ENCODE measurements at regions not wholly inside any gene's neighbourhood (a gene's known extent, or its start where the extent isn't known, plus 50 kb on each side); places are given as distances from the start of the nearest gene placed in this dataset.
"Not testable (repeated sequence)": the region's sequence is repeated elsewhere in the genome, so short reads cannot be mapped to it uniquely, and the experiment has no call there.

DNA sequence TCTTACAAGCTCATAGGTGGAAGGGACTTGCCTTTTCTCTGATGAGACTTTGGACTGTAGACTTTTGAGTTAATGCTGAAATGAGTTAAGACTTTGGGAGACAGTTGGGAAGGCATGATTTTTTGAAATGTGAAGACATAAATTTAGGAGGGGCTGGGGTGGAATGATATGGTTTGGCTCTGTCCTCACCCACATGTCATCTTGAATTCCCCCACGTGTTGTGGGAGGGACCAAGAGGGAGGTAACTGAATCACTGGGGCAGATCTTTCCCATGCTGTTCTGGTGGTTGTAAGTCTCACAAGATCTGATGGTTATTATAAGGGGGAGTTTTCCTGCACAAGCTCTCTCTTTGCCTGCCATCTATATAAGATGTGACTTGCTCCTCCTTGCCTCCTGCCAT, 777.9 kb downstream of the CENPC start:
- TF ChIP-seq, protein P1, sequence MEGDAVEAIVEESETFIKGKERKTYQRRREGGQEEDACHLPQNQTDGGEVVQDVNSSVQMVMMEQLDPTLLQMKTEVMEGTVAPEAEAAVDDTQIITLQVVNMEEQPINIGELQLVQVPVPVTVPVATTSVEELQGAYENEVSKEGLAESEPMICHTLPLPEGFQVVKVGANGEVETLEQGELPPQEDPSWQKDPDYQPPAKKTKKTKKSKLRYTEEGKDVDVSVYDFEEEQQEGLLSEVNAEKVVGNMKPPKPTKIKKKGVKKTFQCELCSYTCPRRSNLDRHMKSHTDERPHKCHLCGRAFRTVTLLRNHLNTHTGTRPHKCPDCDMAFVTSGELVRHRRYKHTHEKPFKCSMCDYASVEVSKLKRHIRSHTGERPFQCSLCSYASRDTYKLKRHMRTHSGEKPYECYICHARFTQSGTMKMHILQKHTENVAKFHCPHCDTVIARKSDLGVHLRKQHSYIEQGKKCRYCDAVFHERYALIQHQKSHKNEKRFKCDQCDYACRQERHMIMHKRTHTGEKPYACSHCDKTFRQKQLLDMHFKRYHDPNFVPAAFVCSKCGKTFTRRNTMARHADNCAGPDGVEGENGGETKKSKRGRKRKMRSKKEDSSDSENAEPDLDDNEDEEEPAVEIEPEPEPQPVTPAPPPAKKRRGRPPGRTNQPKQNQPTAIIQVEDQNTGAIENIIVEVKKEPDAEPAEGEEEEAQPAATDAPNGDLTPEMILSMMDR (conservative IDR thresholded peaks at IDR 0.05; ENCODE audit: low read depth, low read length) = no peak
- no peak for DNase-seq (ENCODE audit: low read depth)
- no peak overlapping the region for H3K4me3 ChIP-seq (ENCODE audit: low read length)

DNA sequence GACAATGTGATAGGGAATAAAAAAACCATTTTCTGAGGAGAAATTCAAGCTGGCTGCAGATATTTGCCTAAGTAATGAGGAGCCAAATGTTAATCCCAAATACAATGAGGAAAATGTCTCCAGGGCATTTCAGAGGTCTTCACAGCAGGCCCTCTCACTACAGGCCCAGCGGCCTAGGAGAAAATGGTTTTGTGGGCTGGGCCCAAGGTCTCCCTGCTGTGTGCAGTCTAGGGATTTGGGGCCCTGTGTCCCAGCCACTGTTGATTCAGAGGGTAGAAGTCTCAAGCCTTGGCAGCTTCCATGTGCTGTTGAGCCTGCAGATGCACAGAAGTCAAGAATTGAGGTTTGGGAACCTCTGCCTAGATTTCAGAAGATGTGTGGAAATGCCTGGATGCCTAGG, 778.7 kb downstream of the CENPC start:
- no peak overlapping the region for H3K4me3 ChIP-seq (ENCODE audit: low read length)
- no peak for DNase-seq (ENCODE audit: low read depth)
- TF ChIP-seq, protein P1 (conservative IDR thresholded peaks at IDR 0.05; ENCODE audit: low read depth, low read length) = no peak

DNA sequence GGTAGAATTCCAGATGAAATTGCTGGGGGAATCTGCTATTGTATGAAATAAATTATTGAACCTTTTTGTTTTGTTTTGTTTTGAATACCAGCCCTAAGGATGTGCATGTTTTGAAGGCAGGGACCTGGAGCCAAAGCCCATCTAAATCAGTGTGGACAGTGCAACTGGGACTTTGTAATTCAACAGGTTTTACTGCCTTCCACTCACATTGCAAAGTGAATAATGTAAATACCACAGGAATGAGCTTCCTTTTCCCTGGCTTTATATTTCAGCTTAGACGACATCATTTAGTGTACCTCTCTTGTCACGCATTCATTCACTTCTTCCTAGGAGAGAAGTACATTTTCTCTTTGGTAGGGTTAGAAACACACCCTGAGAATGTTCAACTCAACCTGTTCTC, 795.0 kb downstream of the CENPC start:
- DNase-seq (ENCODE audit: low read depth) = no peak
- no peak overlapping the region for H3K4me3 ChIP-seq (ENCODE audit: low read length)
- TF ChIP-seq, protein P1 (conservative IDR thresholded peaks at IDR 0.05; ENCODE audit: low read depth, low read length) = no peak

DNA sequence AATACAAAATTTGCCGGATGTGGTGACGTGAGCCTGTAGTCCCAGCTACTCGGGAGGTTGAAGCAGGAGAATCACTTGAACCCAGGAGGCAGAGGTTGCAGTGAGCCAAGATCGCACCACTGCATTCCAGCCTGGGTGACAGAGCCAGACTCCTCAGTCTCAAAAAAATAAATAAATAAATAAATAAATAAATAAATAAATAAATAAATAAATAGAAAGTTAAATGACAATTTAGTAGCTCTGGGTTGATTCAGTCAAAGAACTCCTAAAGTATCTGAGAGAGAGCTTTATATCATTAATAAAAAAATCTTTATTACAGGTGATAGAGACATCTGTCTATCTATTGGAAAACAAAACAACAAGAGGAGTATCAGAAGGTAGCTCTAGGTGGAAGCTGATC, 798.4 kb downstream of the CENPC start:
- DNase-seq (ENCODE audit: low read depth) = not testable (repeated sequence)

DNA sequence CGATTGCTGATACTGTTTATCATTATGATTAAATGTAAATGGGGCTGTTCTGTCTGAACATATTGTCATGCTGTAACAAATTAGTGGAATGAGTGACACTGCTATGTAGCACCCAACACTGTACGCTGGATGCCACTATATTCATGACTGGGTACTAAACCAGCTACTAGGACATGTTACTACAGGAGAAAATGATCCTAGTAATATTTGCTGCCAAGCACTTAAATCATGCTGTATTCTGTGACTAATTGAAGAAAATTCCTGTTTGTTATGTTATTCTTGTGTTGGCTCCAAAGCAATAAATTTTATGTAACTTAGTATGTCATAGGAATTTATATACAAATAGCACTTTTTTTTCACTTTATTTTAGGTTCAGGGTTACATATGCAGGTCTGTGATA, 804.2 kb downstream of the CENPC start:
- H3K4me3 ChIP-seq (ENCODE audit: low read length) = no peak overlapping the region
- TF ChIP-seq, protein P1 (conservative IDR thresholded peaks at IDR 0.05; ENCODE audit: low read depth, low read length) = no peak
- no peak for DNase-seq (ENCODE audit: low read depth)

More for the DNA sequence above, 798.4 kb downstream of the CENPC start:
- not testable (repeated sequence) for H3K4me3 ChIP-seq (ENCODE audit: low read length)

DNA sequence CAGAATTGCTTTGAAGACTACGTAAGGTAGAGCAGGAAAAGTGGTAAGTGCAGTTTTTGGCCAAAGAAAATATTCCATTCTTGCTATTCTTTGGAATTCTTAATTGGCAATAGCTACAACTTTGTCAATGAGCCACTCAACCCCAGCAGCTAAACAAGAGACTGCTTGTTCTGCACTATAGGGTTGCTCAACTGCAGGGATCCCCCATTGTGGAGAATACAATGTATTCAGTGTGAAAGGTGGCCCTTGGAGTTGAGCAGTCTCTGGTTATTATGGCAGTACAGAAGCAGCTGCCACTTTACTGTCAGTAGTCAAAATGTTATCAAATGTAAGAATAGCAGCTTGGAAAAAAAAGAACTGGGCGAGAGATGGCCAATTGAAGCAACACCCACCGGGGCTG, 808.7 kb downstream of the CENPC start:
- TF ChIP-seq, protein P1 (conservative IDR thresholded peaks at IDR 0.05; ENCODE audit: low read depth, low read length) = no peak
- DNase-seq (ENCODE audit: low read depth) = no peak
- no peak overlapping the region for H3K4me3 ChIP-seq (ENCODE audit: low read length)

DNA sequence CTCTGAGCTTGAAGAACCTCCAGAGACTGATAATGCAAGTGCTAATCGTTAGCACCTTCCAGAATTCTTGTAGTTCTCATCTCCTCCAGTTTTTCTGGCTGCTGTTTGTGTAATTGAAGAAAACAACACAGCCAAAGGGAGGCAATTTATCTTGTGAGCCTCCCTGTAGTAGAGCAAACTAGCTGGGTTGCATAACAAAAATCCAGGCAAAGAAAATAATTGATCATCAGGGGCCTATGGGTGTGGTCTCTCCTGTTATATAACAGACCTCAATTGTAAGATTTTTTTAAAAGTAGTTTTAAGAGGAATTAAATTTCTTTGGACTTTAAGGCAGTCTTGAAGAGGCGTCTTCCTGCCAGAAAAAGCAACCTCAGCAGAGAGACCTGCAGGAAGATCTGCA, 817.0 kb downstream of the CENPC start:
- TF ChIP-seq, protein P1 (conservative IDR thresholded peaks at IDR 0.05; ENCODE audit: low read depth, low read length) = no peak
- H3K4me3 ChIP-seq (ENCODE audit: low read length) = no peak overlapping the region
- no peak for DNase-seq (ENCODE audit: low read depth)

DNA sequence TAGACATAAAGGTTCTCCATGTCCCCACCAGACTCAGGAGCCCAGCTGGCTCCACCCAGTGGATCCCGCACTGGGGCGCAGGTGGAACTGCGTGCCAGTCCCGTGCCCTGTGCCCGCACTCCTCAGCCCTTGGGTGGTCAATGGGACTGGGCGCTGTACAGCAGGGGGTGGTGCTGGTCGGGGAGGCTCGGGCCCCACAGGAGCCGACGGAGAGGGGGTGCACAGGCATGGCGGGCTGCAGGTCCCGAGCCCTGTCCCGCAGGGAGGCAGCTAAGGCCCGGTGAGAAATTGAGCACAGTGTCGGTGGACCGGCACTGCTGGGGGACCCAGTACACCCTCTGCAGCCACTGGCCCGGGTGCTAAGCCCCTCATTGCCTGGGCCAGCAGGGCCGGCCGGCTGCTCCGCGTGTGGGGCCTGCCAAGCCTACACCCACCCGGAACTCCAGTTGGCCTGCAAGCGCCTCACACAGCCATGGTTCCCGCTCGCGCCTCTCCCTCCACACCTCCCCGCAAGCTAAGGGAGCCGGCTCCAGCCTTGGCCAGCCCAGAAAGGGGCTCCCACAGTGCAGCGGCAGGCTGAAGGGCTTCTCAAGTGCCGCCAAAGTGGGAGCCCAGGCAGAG, 832.9 kb downstream of the CENPC start:
- H3K4me3 ChIP-seq (ENCODE audit: low read length); DNase-seq (ENCODE audit: low read depth): not testable (repeated sequence)

All from retinal pigment epithelial cell (primary cell).